ENCODE measurements at regions not wholly inside any gene's neighbourhood (a gene's known extent, or its start where the extent isn't known, plus 50 kb on each side); places are given as distances from the start of the nearest gene placed in this dataset.

- no peak overlapping the region for H4K8ac ChIP-seq (ENCODE audit: extremely low read depth, insufficient read depth, low read length)
- FAIRE-seq = no peak
- no peak overlapping the region for H2AK5ac ChIP-seq (ENCODE audit: low read depth, low read length)
- H3K4ac ChIP-seq (replicated peaks; ENCODE audit: insufficient read length, low read depth, low read length) = no peak overlapping the region
- H2BK12ac ChIP-seq (ENCODE audit: low read depth, low read length) = no peak overlapping the region; the same call in 1 of the 2 replicates
- H3K18ac ChIP-seq (ENCODE audit: extremely low read depth, low read length) = no peak overlapping the region
- no peaks in the 10 kb centered on the region for H3K23me2 ChIP-seq (ENCODE audit: low read depth, low read length)
- no peak overlapping the region for H3K14ac ChIP-seq (ENCODE audit: insufficient read length)
- WGBS, 2 experiments (ENCODE audit: extremely low coverage in 1 of 2, insufficient coverage in 1 of 2, insufficient read length in 1 of 2, insufficient replicate concordance in 2 of 2, low coverage in 1 of 2, low lambda C conversion rate in 2 of 2, missing lambda C conversion rate in 1 of 2) = 98% methylated on average over 2 of the region's 2 CpGs; no CpG with 5 or more reads in 1 of the 2 experiments
- ChIA-PET POLR2A (ENCODE audit: partially characterized antibody) (interaction anchor here (1.4 kb wide), 1 partner anchor 11 kb away, joined by 3 read pairs; no protein-coding TSS in a partner anchor), CTCF (ENCODE audit: partially characterized antibody) (interaction anchor here (0.6 to 5.6 kb wide), 3 partner anchors 31 to 1288 kb away, joined by 4 to 36 read pairs (median 22); no protein-coding TSS in a partner anchor)
- H4K91ac ChIP-seq (replicated peaks; ENCODE audit: insufficient read length, low read length) = no peak overlapping the region
- H3K27me3 ChIP-seq (replicated peaks in 1 of 4; ENCODE audit: control insufficient read depth in 3 of 4, extremely low read depth in 1 of 4, insufficient read depth in 3 of 4, low read length in 3 of 4) = no peaks in the 10 kb centered on the region
- no peak overlapping the region for H2AFZ ChIP-seq (ENCODE audit: low read length)
- H3K4me2 ChIP-seq (ENCODE audit: insufficient read depth in 1 of 2, low read depth in 2 of 2, low read length in 2 of 2) = no peak overlapping the region
- no peaks in the 10 kb centered on the region for H3K79me2 ChIP-seq (ENCODE audit: control insufficient read depth in 1 of 2, insufficient read depth in 2 of 2, low read length in 2 of 2)
- H2BK20ac ChIP-seq (ENCODE audit: low read length) = no peak overlapping the region
- H3K27ac ChIP-seq (ENCODE audit: low read depth, low read length) = no peak overlapping the region
- no peak overlapping the region for H2BK15ac ChIP-seq (ENCODE audit: low read length)
- no peak overlapping the region for H3K9ac ChIP-seq (replicated peaks in 1 of 4; ENCODE audit: extremely low read depth in 1 of 4, low read depth in 3 of 4, low read length in 3 of 4)
- no peak overlapping the region for H3K4me3 ChIP-seq (ENCODE audit: extremely low read depth in 1 of 4, insufficient read depth in 2 of 4, low read depth in 3 of 4, low read length in 4 of 4)
- H2BK5ac ChIP-seq (ENCODE audit: low read depth, low read length) = no peak overlapping the region
- no peak overlapping the region for H4K5ac ChIP-seq (ENCODE audit: insufficient read length, low read depth, low read length)
- no peaks in the 10 kb centered on the region for H3K79me1 ChIP-seq (ENCODE audit: low read depth, low read length)
- no peak overlapping the region for H3K23ac ChIP-seq (ENCODE audit: insufficient read length)
- no peaks in the 10 kb centered on the region for H3K36me3 ChIP-seq (ENCODE audit: control insufficient read depth in 2 of 4, insufficient read depth in 4 of 4, low read length in 3 of 4)
- no peaks in the 10 kb centered on the region for H4K20me1 ChIP-seq (replicated peaks in 1 of 2; ENCODE audit: control insufficient read depth in 1 of 2, insufficient read depth in 2 of 2, low read length in 2 of 2)
- peaks cover 0 to 4% (median 1%) of the 10 kb centered on the region in 4 experiments; a peak in 3 of 7 replicates for H3K4me1 ChIP-seq (replicated peaks in 1 of 4; ENCODE audit: control insufficient read depth in 3 of 4, insufficient read depth in 4 of 4, low read length in 3 of 4)
- no peak overlapping the region for H2BK120ac ChIP-seq (replicated peaks; ENCODE audit: low read depth, low read length)
- no peak overlapping the region for H3K56ac ChIP-seq (replicated peaks; ENCODE audit: insufficient read length, low read depth, low read length)
- DNase-seq (ENCODE audit: low read depth in 1 of 2, low spot score in 2 of 2) = no peak
- no peaks in the 10 kb centered on the region for H3K9me3 ChIP-seq (ENCODE audit: insufficient read depth in 2 of 2, low read depth in 1 of 2, low read length in 1 of 2)
- TF ChIP-seq YY1 (IDR thresholded peaks at IDR 0.05; ENCODE audit: low read depth, low read length) = no peak
- no peak for TF ChIP-seq ZNF274 (IDR thresholded peaks at IDR 0.05; ENCODE audit: borderline replicate concordance, extremely low read depth, low read length)
- TF ChIP-seq E2F6 (IDR thresholded peaks at IDR 0.05) = no peak
- no peak for TF ChIP-seq RFX5 (IDR thresholded peaks at IDR 0.05; ENCODE audit: borderline replicate concordance, low read depth, low read length)
- no peak for TF ChIP-seq CEBPB (IDR thresholded peaks at IDR 0.05; ENCODE audit: low read depth, low read length)
Observed at GRCh38 chr12:115864396-115864795, 413.1 kb downstream of the MED13L start.

Data from H1 (cell line).